HG03175 (cell line): ENCODE measurements at regions not wholly inside any gene's neighbourhood (a gene's known extent, or its start where the extent isn't known, plus 50 kb on each side); places are given as distances from the start of the nearest gene placed in this dataset.

Source experiments
- ATAC-seq: cut with Tn5 transposase; IDR thresholded peaks from one replicate; pipeline ENCODE4 v1.9.1; 2021; ENCODE audit warnings: mild to moderate bottlenecking, moderate library complexity; ENCODE audit not compliant: unreplicated experiment

GRCh38 chr7:46839651-46840050 is 742.3 kb downstream of the TNS3 start:
- ATAC-seq: no peak

GRCh38 chr7:46838463-46838862 is 743.4 kb downstream of the TNS3 start:
- ATAC-seq: no peak

- no peak for ATAC-seq
These were observed 746.4 kb downstream of the TNS3 start for GRCh38 chr7:46835556-46835955.

- ATAC-seq: no peak
These were observed 747.0 kb downstream of the TNS3 start for GRCh38 chr7:46834921-46835320.

- ATAC-seq: no peak
These were observed 748.7 kb downstream of the TNS3 start for GRCh38 chr7:46833197-46833596.

- ATAC-seq: no peak
These were observed 749.8 kb downstream of the TNS3 start for GRCh38 chr7:46832136-46832535.

GRCh38 chr7:46819819-46820218 is 762.1 kb downstream of the TNS3 start:
- no peak for ATAC-seq

- no peak for ATAC-seq
These were observed 767.2 kb downstream of the TNS3 start for GRCh38 chr7:46814516-46815250.

GRCh38 chr7:46812101-46812675 is 769.7 kb downstream of the TNS3 start:
- ATAC-seq: no peak

GRCh38 chr7:46811529-46811928 is 770.4 kb downstream of the TNS3 start:
- ATAC-seq: no peak

GRCh38 chr7:46810986-46811385 is 770.9 kb downstream of the TNS3 start:
- no peak for ATAC-seq

GRCh38 chr7:46809886-46810285 is 772.0 kb downstream of the TNS3 start:
- ATAC-seq: no peak

GRCh38 chr7:46806856-46807255 is 775.1 kb downstream of the TNS3 start:
- ATAC-seq: no peak

GRCh38 chr7:46802479-46802878 is 779.4 kb downstream of the TNS3 start:
- ATAC-seq: no peak

- no peak for ATAC-seq
These were observed 790.7 kb downstream of the TNS3 start for GRCh38 chr7:46791188-46791587.

GRCh38 chr7:46786995-46787394 is 794.9 kb downstream of the TNS3 start:
- no peak for ATAC-seq

GRCh38 chr7:46786221-46786954 is 795.5 kb downstream of the TNS3 start:
- ATAC-seq: no peak

GRCh38 chr7:46784732-46785131 is 797.2 kb downstream of the TNS3 start:
- no peak for ATAC-seq

GRCh38 chr7:46781901-46782439 is 799.9 kb downstream of the TNS3 start:
- ATAC-seq: no peak

GRCh38 chr7:46776790-46777189 is 805.1 kb downstream of the TNS3 start:
- ATAC-seq: no peak

- no peak for ATAC-seq
These were observed 806.1 kb downstream of the TNS3 start for GRCh38 chr7:46775776-46776175.

GRCh38 chr7:46775020-46775419 is 806.9 kb downstream of the TNS3 start:
- no peak for ATAC-seq
